Breast epithelium (tissue), 4 donors: ENCODE measurements at regions not wholly inside any gene's neighbourhood (a gene's known extent, or its start where the extent isn't known, plus 50 kb on each side); places are given as distances from the start of the nearest gene placed in this dataset.
A peak's percentile ranks its signal among the peaks of the same experiment; 100 is the strongest.

Source experiments
- DNase-seq, 2 donors: peaks; one replicate each; pipeline ENCODE4 v3.0.0-alpha.2; 2019; ENCODE audit warnings: low spot score in 2 of 2
- H3K27ac ChIP-seq, 2 donors: fragments of 200-600 bp; sonication (generic) in 1 of 2; one replicate each; pipeline ENCODE4 v1.5.1; 2016 to 2019; ENCODE audit warnings: mild to moderate bottlenecking in 1 of 2
- H3K27me3 ChIP-seq, 2 donors: fragments of 200-600 bp; sonication (generic) in 1 of 2; one replicate each; pipeline versions ENCODE4 v1.5.1 to v1.6.0; 2017 to 2019; ENCODE audit warnings: control low read depth in 1 of 2, mild to moderate bottlenecking in 1 of 2
- H3K36me3 ChIP-seq: fragments of 200-600 bp; one replicate; pipeline ENCODE4 v1.5.1; 2019
- H3K4me1 ChIP-seq, 2 donors: fragments of 200-600 bp; sonication (generic); one replicate each; pipeline ENCODE4 v1.5.1; 2016 to 2019; ENCODE audit warnings: control low read depth in 1 of 2
- H3K4me3 ChIP-seq, 3 donors: fragments of 200-600 bp; sonication (generic); 1 replicate in 2 of 3; 2 replicates in 1 of 3; pipeline ENCODE4 v1.5.1; 2016 to 2019; ENCODE audit warnings: mild to moderate bottlenecking in 3 of 3, moderate library complexity in 2 of 3
- H3K9me3 ChIP-seq, 2 donors: fragments of 200-600 bp; sonication (generic) in 1 of 2; one replicate each; pipeline ENCODE4 v1.5.1; 2016 to 2019; ENCODE audit warnings: control low read depth in 1 of 2
- CTCF ChIP-seq, 3 donors: fragments of 450-650 bp; IDR thresholded peaks; one replicate each; pipeline ENCODE4 v1.5.1; 2016 to 2017; ENCODE audit warnings: antibody characterized with exemption in 3 of 3, mild to moderate bottlenecking in 3 of 3, moderate library complexity in 3 of 3
- POLR2A ChIP-seq: fragments of 450-650 bp; IDR thresholded peaks from one replicate; pipeline ENCODE4 v1.6.1; 2016; ENCODE audit warnings: antibody characterized with exemption, mild to moderate bottlenecking, moderate library complexity
- POLR2AphosphoS5 ChIP-seq, 3 donors: sonication (generic); formaldehyde crosslinking; IDR thresholded peaks; one replicate each; pipeline ENCODE4 v1.6.1; 2017; ENCODE audit warnings: antibody characterized with exemption in 3 of 3
- intact Hi-C: fragments of 100-400 bp; cut with DNase I; formaldehyde crosslinking; loops from one replicate; pipeline ENCODE4 v1.15.1; 2023; ENCODE audit warnings: low total_unique reads

GRCh38 chr6:77318256-77318655 is 145.0 kb downstream of the HTR1B start:
- DNase-seq, result no peak
- no peaks in the 10 kb centered on the region for H3K36me3 ChIP-seq
- H3K4me1 ChIP-seq, result no peaks in the 10 kb centered on the region

DNA sequence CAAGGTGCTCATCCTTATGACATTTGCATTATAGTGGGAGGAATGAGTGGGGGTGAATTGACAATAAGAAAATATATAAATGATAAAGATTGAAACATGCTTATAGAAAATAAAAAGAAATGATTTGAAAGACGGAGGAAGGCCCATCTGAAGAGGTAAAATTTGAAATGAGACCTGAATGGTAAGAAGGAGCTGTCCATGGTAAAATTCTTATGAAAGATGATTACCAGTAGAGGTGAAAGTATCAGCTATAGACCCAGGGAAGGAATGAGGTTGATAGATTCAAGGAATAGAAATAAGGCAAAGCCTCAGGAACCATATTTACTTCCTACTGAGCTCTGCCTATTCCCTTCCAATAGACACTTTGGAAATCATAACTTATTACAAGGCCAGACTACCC is 149.7 kb downstream of the HTR1B start:
- no peak overlapping the region for H3K27ac ChIP-seq
- H3K9me3 ChIP-seq, result no peaks in the 10 kb centered on the region
- H3K36me3 ChIP-seq, result peaks cover 9% of the 10 kb centered on the region
- H3K4me3 ChIP-seq, result no peak overlapping the region
- TF ChIP-seq POLR2A (no peak), CTCF (IDR thresholded peaks at IDR 0.05) (no peak), POLR2AphosphoS5 (IDR thresholded peaks at IDR 0.05) (no peak)
- H3K27me3 ChIP-seq, result no peaks in the 10 kb centered on the region
- intact Hi-C loops, result loop anchor here (1.0 kb wide), 1 partner anchor 8 kb away; no protein-coding TSS in a partner anchor
- H3K4me1 ChIP-seq, result no peaks in the 10 kb centered on the region
- no peak for DNase-seq

More at GRCh38 chr6:77318256-77318655, 145.0 kb downstream of the HTR1B start:
- Histone ChIP-seq H3K27me3 (no peaks in the 10 kb centered on the region), H3K9me3 (no peaks in the 10 kb centered on the region), H3K4me3 (no peak overlapping the region), H3K27ac (no peak overlapping the region)
- intact Hi-C loops, result no loop called here
- no peak for TF ChIP-seq POLR2AphosphoS5 (IDR thresholded peaks at IDR 0.05)
- TF ChIP-seq POLR2A, result no peak
- no peak for TF ChIP-seq CTCF (IDR thresholded peaks at IDR 0.05)

DNA sequence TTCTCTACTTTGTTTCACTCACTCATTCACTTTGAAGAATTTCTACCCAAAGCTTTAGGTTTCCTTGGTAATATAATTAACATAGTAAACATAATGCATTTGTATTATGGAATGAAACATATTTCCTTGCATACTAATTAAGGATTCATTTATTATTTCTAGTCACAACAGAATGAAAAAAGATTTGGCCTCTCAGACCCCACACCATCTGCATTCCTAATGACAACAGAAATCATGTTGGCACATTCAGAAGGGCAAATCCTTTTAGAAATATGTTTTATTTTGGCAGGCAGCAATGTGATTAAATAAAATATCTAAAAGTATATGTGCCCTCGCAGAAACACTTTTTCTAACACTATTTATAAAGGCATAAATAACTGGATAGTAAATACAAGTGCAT is 163.4 kb downstream of the HTR1B start:
- intact Hi-C loops, result no loop called here
- Histone ChIP-seq H3K9me3 (no peaks in the 10 kb centered on the region), H3K4me1 (no peaks in the 10 kb centered on the region), H3K27ac (no peak overlapping the region), H3K4me3 (no peak overlapping the region), H3K27me3 (no peaks in the 10 kb centered on the region), H3K36me3 (no peaks in the 10 kb centered on the region)
- no peak for DNase-seq
- TF ChIP-seq POLR2AphosphoS5 (IDR thresholded peaks at IDR 0.05), result no peak
- no peak for TF ChIP-seq POLR2A
- TF ChIP-seq CTCF (IDR thresholded peaks at IDR 0.05), result no peak

- H3K27ac ChIP-seq, result no peak overlapping the region
- H3K9me3 ChIP-seq, result no peaks in the 10 kb centered on the region
- H3K27me3 ChIP-seq, result no peaks in the 10 kb centered on the region
- no peak overlapping the region for H3K4me3 ChIP-seq
- H3K36me3 ChIP-seq, result no peaks in the 10 kb centered on the region
- H3K4me1 ChIP-seq, result no peaks in the 10 kb centered on the region
- intact Hi-C loops, result no loop called here
- TF ChIP-seq POLR2A (no peak), POLR2AphosphoS5 (IDR thresholded peaks at IDR 0.05) (no peak), CTCF (IDR thresholded peaks at IDR 0.05) (no peak)
- no peak for DNase-seq
Measured at GRCh38 chr6:77298283-77298682, 165.0 kb downstream of the HTR1B start.

DNA sequence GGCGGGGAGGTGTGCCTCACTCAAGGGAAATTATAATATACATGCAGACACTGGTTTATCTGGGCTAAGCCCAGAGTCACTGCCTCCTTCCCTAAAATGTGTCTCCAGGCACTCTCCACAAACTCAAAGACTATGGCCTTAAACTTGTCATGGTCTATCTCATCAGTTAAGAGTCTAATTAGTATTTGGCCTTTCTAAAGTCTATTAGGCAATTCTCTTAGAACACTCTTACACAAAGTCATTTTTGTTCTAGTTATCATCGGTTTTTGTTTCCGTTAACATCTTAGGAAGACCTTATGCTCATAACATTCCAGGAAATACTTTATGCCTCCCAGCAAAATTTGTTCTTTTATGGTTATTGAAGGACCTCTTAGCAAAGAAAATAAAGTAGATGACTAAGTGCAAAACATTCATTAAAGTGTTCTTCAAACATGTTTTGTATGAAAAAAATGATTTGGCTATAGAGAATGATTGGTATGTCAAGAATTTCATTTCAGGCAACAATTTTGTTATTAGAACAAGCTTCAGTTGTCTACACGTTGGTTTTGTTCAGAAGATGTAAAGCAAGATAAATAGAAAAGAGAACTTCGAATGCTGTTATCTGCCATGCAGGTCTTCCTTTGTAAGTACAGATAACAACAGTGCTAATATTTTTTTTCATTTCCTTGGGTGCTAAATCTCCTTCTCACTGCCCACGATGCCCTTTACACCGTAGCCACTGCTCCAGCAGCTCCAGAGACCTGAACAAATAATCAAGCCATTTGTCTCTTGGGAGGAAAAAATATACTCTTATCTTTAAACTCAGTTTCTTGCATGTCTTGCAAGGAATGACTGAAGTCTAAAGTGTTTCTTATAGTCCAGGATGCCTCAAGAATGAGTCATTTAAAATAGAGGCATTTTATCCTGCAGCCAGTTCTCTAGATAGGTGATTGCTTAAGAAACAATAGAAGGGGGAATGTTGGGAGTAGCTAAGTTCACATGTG is 170.4 kb downstream of the HTR1B start:
- no peak for DNase-seq
- Histone ChIP-seq H3K36me3 (no peaks in the 10 kb centered on the region), H3K27me3 (no peaks in the 10 kb centered on the region), H3K27ac (peak overlapping the region; percentile 34 to 60), H3K4me3 (no peak overlapping the region), H3K9me3 (no peaks in the 10 kb centered on the region), H3K4me1 (no peaks in the 10 kb centered on the region)
- TF ChIP-seq POLR2A, result no peak
- no peak for TF ChIP-seq CTCF (IDR thresholded peaks at IDR 0.05)
- no peak for TF ChIP-seq POLR2AphosphoS5 (IDR thresholded peaks at IDR 0.05)
- intact Hi-C loops, result no loop called here
